UCSD-AML1 (cell line): ENCODE measurements at regions not wholly inside any gene's neighbourhood (a gene's known extent, or its start where the extent isn't known, plus 50 kb on each side); places are given as distances from the start of the nearest gene placed in this dataset.

ENCODE experiments used
- DNase-seq: peaks from one replicate; lab custom pipeline; 2025; ENCODE audit not compliant: unreplicated experiment; lab: John Stamatoyannopoulos, UW

GRCh38 chr4:27472364-27472763 lies 611.7 kb downstream of the STIM2 start:
- no peak for DNase-seq

DNA sequence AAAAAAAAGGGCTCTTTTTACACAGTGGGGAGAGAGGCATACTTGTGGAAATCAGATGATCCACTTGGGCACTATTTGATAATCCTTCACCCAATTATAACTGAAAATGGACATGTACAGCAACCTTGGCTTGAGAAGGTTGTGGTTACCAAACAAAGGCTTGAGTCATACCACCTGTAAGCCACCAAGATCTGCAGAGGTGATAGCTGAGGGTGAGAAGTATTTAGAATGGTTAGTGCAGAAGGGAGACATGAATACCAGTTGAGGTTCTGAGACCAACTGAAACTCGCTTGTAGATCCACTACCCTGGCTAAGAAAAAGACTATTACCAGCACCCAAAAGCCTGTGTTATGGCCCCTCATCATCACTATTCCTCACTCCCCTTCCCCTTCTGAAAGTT lies 614.0 kb downstream of the STIM2 start:
- DNase-seq: no peak

DNA sequence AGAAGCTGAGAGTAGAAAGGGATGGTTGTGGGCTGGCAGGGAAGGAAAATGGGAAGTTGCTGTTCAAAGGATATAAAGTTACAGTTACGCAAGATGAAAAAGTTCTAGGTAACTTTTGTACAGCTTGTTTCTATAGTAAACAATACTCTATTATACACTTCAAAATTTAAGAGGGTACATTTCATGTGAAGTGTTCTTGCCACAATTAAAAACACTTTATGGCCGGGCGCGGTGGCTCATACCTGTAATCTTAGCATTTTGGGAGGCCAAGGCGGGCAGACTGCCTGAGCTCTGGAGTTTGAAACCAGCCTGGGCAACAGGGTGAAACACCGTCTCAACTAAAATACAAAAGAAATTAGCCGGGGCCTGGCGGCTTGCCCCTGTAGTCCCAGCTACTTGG lies 623.6 kb downstream of the STIM2 start:
- DNase-seq: no peak

GRCh38 chr4:27490315-27490714 lies 629.7 kb downstream of the STIM2 start:
- DNase-seq: peak; percentile 7

- no peak for DNase-seq
Observed at GRCh38 chr4:27490766-27491165, 630.1 kb downstream of the STIM2 start.

GRCh38 chr4:27506401-27506800 lies 645.8 kb downstream of the STIM2 start:
- no peak for DNase-seq

- DNase-seq: no peak
Observed at GRCh38 chr4:27514711-27515110, 654.1 kb downstream of the STIM2 start.

DNA sequence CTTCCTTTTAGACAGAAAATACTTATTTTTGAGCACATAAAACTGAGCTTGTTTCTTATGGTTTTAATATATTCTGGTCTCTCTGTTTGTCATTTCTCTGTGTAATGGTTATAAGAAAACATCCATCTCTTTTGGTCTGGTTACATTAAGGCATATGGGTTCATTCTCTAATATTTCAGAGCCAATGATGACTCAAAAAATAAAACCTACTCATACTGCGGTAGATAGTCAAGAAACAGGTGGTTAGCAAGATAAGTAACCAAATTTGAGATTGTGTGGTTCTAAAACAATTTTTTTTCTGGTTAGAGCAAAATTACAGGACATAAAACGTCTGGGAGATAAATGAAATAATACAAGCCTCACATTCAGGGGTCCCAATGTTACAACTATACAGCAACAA lies 654.5 kb downstream of the STIM2 start:
- no peak for DNase-seq

GRCh38 chr4:27518876-27519275 lies 658.2 kb downstream of the STIM2 start:
- DNase-seq: no peak

GRCh38 chr4:27524224-27524623 lies 663.6 kb downstream of the STIM2 start:
- DNase-seq: no peak

- no peak for DNase-seq
Observed at GRCh38 chr4:27534488-27534887, 673.8 kb downstream of the STIM2 start.

DNA sequence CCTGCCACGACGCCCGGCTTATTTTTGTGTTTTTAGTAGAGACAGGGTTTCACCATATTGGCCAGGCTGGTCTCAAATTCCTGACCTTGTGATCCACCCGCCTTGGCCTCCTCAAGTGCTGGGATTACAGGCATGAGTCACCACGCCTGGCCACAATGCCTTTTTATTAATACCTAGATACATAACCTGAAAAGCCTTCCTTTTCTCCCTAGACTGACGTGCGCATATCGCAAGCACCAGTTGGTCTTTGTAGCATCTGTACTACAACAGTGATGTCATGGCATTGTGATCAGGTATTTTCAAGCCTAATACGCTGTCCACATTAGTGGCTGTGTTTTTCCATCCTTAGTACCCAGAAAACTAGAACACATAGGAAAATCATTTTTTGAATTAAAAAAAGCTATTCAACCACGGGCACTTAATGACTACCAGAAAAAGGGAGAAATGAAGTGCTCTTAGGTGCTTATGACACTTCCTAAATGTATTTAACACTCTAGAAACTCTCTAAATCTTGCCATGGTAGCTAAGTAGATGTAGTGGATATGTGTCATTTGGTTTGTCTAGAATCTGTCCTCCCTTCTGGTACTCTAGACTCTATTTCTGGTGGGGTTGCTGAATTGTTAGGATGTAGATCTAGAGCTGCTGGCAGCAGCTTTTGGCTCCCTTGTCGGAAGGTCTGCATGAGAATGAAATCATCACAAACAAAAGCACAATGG lies 707.8 kb downstream of the STIM2 start:
- no peak for DNase-seq

DNA sequence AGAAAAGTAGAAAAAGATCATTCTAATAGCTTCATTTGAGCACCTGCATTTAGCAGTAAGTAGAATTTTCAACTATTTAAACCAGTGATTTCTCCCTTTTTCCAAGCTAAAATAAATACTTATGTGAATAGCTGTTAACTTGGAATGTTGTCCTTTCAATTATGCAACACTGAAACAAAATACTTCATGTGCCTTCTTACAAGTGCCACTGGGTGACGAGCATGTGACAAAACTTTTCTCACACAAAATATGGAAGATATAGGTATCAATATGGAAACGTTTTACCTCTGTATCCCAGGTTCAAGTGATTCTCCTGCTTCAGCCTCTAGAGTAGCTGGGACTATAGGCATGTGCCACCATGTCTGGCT lies 708.3 kb downstream of the STIM2 start:
- DNase-seq: no peak

DNA sequence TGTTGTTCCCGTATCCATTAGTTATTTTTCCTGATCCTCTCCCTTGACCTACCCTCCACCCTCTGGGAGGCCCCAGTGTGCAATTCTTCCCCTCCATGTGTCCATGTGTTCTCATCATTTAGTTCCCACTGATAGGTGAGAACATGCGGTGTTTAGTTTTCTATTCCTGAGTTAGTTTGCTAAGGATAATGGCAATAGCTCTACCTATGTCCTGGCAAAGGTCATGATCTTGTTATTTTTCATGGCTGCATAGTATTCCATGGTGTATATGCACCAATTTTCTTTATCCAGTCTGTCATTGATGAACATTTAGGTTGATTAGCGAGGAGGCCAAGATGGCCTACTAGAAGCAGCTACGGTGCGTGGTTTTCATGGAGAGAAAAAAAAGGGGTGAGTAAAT lies 714.1 kb downstream of the STIM2 start:
- DNase-seq: no peak

- no peak for DNase-seq
Observed at GRCh38 chr4:27577951-27578350, 717.3 kb downstream of the STIM2 start.

- no peak for DNase-seq
Observed at GRCh38 chr4:27592738-27593137, 732.1 kb downstream of the STIM2 start.

DNA sequence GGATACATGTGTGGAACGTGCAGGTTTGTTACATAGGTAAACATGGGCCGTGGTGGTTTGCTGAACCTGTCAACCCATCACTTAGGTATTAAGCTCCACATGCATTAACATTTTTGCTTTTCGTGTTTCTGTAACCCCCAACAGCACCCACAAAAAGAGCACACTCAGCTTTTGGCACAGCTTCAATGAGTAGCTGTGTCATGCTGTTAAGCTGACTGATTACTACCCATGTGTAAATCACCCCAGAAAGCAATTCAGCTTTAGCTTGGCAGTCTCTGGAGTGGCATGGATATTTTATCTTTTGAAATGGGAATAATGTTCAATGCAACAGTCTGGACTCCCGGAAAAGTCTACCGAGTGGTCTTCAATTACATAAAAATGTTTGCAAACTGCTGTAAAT lies 734.3 kb downstream of the STIM2 start:
- DNase-seq: no peak

DNA sequence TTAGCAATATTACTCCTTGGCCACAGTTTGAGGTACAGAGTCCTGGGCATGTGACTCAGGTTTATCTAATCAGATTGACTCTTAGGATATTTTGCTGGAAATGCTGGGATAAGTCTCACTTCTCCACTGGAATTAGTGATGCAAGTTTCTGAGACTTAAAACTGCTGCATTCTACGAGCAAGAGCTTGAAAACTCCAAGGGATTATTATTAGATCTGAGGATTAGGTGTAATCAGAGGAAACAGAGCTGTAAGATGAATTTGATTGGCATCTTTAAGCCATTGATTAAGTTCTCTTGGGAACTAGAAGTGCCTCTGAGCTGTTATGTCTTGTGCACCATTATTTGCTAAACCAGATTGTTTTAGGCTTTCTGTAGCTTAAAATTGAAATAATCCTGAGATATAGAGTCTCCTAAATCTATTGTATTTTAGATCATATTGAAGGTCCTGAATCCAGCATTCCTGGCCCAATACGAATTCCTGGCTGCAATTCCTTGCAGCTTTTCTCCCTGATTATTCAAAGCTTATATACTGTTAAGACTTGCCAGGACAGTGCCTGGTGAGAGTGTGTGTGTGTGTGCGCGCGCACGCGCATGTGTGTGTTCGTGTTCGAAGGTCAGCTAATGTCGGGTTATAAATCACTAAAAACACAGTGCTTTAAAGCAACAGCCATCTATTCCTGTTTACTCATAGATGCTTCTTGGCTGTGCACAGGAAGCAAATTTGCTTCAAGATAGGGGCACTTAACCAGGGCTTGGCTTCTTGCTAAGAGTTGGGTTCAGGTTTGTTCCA lies 735.1 kb downstream of the STIM2 start:
- DNase-seq: no peak

GRCh38 chr4:27602172-27602571 lies 741.5 kb downstream of the STIM2 start:
- DNase-seq: no peak

DNA sequence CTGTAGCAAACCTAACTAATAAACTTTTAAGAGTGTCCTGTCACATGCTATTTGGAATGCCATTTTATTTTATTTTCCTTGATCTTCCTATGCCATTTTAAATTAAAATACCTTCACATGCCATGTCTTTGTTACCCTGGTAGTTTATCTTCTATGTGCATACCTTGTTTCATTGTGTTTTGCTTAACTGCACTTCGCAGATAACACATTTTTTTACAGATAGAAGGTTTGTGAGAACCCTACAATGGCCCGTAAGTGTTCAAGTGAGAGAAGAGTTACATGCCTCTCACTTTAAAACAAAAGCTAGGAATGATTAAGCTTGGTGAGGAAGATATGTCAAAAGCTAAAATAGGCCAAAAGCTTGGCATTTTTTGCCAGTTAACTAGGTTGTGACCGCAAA lies 744.1 kb downstream of the STIM2 start:
- no peak for DNase-seq

- no peak for DNase-seq
Observed at GRCh38 chr4:27616166-27616565, 755.5 kb downstream of the STIM2 start.

GRCh38 chr4:27619435-27619834 lies 758.8 kb downstream of the STIM2 start:
- no peak for DNase-seq

DNA sequence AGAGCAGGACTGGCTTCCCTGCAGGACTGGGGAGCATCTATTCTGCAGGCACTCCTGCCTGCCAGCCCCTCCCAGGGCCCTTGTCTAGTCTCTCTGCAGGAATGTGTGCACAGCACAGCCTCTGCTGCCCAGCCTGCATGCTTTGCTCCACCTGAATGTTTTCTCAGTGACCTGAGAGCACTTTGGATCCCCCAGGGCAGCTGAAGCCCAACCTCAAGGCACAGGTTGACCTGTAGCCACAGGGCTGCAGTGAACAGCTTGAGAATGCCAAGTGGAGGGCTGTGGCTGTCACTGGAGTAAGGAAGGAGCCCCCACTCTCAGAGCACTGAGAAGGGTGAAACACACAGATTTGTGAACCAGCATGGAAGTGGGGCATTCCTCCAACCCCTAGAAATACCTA lies 760.2 kb downstream of the STIM2 start:
- DNase-seq: no peak
